HG02678 (cell line): ENCODE measurements at regions not wholly inside any gene's neighbourhood (a gene's known extent, or its start where the extent isn't known, plus 50 kb on each side); places are given as distances from the start of the nearest gene placed in this dataset.

Source experiments
- ATAC-seq: cut with Tn5 transposase; IDR thresholded peaks from one replicate; pipeline ENCODE4 v1.9.1; 2021; ENCODE audit warnings: mild to moderate bottlenecking, moderate library complexity; ENCODE audit not compliant: unreplicated experiment

DNA sequence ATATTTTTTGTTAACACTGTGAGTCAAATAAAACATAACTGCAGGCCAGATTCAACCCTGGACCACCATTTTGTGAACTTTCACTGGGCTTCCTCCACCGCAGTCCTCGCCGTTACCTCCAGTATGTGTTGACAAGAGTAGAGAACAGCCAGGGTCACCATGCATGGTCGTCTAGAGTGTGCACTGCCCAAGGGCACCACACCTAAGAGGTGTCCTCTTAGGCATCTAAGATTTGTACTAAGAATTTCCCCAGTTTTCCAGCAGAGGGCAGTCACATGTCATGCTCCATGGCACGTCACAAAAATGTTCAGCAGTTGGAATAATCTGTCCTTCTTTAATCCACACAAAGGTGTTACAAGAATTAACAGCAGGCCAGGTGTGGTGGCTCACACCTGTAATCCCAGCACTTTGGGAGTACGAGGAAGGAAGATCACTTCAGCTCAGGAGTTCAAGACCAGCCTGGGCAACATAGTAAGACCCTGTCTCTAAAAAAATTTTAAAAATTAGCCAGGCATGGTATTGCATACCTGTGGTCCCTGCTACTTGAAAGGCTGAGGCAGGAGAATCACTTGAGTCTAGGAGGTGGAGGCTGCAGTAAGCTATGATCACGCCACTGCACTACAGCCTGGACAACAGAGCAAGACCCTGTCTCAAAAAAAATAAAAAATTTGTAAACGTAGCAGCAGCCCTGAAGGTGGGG lies 71.2 kb upstream of the FOXK1 start:
- peak; percentile 60 for ATAC-seq

DNA sequence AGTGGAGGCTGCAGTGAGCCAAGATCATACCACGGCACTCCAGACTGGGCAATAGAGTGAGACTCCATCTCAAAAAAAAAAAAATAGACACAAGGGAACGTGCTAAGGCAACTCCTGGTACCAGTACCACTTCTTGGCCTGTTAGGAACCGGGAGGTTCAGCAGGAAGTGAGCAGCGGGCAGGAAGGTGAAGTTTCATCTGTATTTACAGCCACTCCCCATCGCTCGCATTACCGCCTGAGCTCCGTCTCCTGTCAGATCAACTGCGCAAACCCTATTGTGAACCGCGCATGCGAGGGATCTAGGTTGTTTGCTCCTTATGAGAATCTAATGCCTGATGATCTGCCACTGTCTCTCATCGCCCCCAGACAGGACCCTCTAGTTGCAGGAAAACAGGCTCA lies 69.9 kb upstream of the FOXK1 start:
- ATAC-seq = no peak

DNA sequence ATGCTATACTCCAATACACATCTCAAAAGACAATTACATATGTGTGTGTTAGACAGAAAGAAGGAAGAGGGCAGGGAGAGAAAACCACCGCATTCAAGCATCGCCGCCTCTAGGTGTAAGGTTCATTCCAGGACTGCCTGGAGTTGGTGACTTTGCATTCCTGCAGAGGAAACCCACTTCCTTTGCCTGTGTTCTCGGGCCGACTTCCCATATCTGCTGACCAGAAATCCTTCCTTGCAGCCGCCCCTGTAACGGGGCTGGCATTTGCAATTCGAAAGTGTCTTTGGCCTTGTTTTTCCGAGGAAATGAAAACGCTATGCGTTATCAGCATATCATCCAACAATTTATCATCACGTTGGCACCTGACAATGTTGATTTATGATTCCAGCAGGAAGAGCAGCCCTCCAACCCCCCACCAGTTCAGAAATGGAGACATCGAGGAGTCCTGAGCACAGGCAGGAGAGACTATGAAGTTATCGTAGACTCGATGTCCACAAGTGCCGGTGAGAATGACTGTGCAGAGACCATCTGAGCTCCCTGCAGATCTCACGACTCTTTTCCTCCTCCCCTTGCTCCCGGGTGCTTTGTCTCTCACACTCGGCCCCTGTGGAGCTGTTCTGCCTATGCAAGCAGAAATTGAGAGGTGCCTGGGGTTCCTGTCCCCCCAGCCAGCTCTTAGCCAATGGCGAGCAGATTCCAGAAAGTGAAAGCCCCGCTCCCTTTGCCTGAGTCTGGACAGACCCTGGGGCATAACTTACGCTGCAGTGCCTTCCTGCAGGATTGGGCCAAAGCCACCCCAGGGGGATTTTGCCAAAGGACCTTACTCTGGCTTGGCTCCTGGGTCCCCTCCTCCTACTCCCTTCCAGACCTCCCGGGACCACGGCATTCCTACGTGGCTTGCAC lies 68.9 kb upstream of the FOXK1 start:
- ATAC-seq = no peak

DNA sequence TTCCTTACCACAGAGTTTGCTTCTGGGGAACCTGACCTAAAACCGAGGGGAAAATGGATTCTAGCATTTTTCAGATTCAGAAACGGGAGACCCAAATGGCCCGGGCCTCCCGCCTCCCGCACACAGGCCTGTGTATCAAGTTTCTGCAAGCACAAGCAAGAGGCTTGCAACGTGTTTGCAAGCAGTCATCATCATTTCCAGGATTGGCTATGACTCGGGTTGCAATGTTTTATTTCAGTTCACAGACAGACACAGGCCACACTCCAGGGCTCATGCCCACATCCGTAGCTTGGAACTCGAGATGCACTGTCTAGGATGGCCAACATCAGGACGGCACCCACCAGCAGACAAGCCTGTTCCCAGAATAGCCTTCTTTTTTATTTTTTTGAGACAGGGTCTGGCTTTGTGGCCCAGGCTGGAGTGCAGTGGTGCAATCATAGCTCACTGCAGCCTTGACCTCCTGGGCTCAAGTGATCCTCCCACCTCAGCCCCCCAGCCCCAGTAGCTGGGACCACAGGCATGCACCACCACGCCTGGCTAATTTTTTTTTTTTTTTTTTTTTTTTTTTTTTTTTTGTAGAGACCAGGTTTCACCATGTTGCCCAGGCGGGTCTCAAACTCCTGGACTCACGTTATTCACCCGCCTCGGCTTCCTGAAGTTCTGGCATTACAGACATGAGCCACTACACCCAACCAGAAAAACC lies 68.1 kb upstream of the FOXK1 start:
- ATAC-seq = no peak

DNA sequence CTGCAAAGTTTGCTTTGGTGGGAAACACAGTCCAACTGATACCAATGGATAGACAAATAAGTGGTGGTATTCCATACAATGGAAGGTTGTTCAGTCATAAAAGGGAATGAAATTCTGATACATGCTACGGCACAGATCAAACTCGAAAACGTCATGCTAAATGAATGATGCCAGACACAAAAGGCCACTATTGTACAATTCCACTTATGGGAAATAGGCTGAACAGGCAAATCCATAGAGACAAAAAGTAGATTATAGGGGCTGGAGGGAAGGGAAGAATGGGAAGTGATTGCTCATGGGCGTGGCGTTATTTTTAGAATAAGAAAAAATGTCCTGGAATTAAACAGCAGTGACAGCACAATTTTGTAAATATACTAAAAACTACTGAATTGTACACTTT lies 66.0 kb upstream of the FOXK1 start:
- ATAC-seq = no peak

DNA sequence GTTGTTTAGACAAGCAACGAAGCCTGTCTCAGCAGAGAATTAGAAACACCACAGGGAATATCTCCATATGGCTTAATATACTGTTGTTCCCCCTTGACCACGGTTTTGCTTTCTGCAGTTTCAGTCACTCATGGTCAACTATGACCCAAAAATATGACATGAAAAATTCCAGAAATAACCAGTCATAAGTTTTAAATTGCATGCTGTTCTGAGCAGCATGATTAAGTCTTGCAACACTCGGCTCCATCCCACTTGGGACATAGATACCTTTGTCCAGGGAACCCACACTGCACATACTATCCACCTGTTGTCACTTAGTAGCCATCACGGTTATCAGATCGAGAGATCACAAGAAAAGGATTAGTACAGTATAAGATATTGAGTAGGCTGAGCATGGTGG lies 60.7 kb upstream of the FOXK1 start:
- no peak for ATAC-seq

DNA sequence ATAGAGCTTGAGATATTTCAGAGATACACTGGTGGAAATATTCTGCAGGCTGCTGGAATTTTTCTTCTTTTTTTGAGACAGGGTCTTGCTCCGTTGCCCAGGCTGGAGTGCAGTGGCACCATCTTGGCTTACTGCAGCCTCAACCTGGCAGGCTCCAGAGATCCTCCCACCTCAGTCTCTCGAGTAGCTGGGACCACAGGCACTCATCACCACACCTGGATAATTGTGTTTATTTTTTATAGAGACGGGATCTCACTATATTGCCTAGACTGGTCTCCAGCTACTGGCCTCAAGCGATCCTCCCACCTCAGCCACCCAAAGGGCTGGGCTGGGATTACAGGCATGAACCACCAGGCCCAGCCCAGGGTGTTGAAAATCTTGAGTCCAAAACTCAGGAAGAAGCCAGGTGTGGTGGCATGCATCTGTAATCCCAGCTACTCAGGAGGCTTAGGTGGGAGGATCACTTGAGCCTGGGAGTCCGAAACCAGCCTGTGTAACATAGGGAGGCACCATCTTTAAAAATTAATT lies 55.7 kb upstream of the FOXK1 start:
- no peak for ATAC-seq

DNA sequence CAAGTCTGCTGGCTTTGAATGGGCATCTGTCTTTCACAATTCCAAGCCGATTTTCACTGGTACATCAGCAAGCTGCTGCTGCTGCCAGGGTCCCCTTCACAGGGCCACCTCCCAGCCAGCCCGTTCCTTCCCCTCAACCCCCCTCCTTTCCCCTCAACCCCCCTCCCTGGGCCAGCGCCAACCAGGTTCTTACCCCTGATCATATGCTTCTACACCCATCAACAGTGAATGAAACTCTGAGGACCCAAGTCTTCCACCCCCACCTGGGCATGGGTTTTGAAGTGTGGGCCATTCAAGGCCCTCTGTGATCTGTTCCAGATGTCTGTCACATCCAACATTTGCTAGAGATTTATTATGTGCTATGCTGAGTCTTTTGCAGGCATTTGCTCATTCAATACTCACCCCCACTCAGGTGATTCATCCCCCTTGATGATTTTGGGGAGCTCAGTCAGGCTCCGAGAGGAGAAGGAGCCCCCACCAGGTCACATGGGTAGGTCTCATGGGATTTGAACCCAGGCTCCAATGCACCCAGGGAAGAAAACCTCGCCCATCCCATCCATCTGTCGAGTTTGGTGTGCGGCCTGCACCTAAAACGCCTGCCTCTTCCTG lies 52.7 kb upstream of the FOXK1 start:
- no peak for ATAC-seq

DNA sequence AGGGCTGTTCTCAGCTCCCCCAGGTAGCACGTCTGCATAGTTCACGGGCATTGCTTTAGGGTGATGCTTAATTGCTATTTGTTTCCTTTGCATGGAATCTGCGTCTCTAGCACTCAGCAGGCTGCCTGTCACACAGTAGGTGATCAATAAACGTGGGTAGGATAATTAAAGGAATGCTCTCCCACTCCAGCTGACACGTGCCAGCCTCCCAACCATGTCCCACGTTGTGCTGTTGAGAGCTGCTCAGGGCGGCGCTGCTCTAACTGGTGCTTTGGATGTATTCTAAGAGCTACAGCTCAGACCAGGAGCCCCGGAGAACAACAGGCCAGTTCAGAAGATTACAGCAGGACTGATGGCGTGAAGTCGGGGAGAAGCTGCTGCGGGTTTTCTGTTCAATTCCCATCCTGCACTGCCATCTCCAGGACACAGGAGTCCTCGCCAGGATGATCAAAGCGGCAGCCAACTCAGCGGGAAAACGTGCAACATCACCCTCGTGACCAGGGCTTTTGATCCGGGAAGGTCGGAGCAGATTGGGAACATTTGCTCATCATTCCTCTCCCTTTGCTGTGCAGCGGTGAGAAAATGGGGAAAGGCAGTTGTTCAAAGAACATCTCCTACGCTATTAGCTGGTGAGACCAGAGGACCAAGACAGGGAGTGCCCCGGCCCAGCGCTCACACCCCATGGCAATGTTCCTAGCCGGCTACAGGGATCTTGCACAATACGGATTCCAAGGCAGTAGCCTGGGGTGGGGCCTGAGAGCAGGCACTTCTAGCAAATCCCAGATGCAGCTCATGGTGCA lies 50.5 kb upstream of the FOXK1 start:
- ATAC-seq = no peak
